RWPE1 (cell line): ENCODE measurements at regions not wholly inside any gene's neighbourhood (a gene's known extent, or its start where the extent isn't known, plus 50 kb on each side); places are given as distances from the start of the nearest gene placed in this dataset.

ENCODE experiments used
- CTCF ChIA-PET: fragments of 350-600 bp; sonication (Branson Sonifier 250); formaldehyde crosslinking; extraction: SDS; loops from one replicate; lab custom pipeline; 2021; lab: Yijun Ruan, JAX
- POLR2A ChIA-PET: fragments of 400-600 bp; formaldehyde crosslinking; extraction: SDS; loops from one replicate; lab custom pipeline; 2020; ENCODE audit warnings: antibody characterized with exemption; ENCODE audit not compliant: low non-redundant PET; lab: Yijun Ruan, JAX
- DNase-seq: peaks from one replicate; pipeline ENCODE4 v3.0.0; 2012; ENCODE audit warnings: low spot score
- H3K27ac ChIP-seq: fragments of 450-650 bp; 2 replicates; pipeline ENCODE4 v1.5.1; 2017
- CTCF ChIP-seq: fragments of 450-650 bp; conservative IDR thresholded peaks from 2 replicates; pipeline ENCODE4 v1.5.1; 2017; ENCODE audit warnings: low read depth, mild to moderate bottlenecking

GRCh38 chr5:120988491-120988890 is 524.4 kb downstream of the PRR16 start:
- ChIA-PET CTCF (no interaction called here), POLR2A (no interaction called here)
- H3K27ac ChIP-seq, result no peak overlapping the region
- TF ChIP-seq CTCF, result no peak
- DNase-seq, result no peak

- DNase-seq, result no peak
- no peak overlapping the region for H3K27ac ChIP-seq
- no peak for TF ChIP-seq CTCF
- ChIA-PET CTCF (no interaction called here), POLR2A (no interaction called here)
Observed at GRCh38 chr5:120988941-120989340, 524.8 kb downstream of the PRR16 start.

GRCh38 chr5:120991569-120991968 is 527.5 kb downstream of the PRR16 start:
- H3K27ac ChIP-seq, result no peak overlapping the region
- no peak for DNase-seq
- TF ChIP-seq CTCF, result no peak
- ChIA-PET POLR2A (no interaction called here), CTCF (no interaction called here)

GRCh38 chr5:120994112-120994511 is 530.0 kb downstream of the PRR16 start:
- DNase-seq, result no peak
- POLR2A ChIA-PET, result no interaction called here
- TF ChIP-seq CTCF, result no peak
- CTCF ChIA-PET, result no interaction called here
- H3K27ac ChIP-seq, result no peak overlapping the region

- CTCF ChIA-PET, result no interaction called here
- POLR2A ChIA-PET, result no interaction called here
- no peak for TF ChIP-seq CTCF
- DNase-seq, result no peak
- no peak overlapping the region for H3K27ac ChIP-seq
Observed at GRCh38 chr5:120999550-120999949, 535.5 kb downstream of the PRR16 start.

GRCh38 chr5:121006217-121006616 is 542.1 kb downstream of the PRR16 start:
- no peak overlapping the region for H3K27ac ChIP-seq
- TF ChIP-seq CTCF, result no peak
- ChIA-PET CTCF (interaction anchor here (0.6 kb wide), 1 partner anchor 1089 kb away, joined by 3 read pairs; no protein-coding TSS in a partner anchor), POLR2A (no interaction called here)
- DNase-seq, result no peak

- TF ChIP-seq CTCF, result no peak
- no peak for DNase-seq
- POLR2A ChIA-PET, result no interaction called here
- H3K27ac ChIP-seq, result no peak overlapping the region
- CTCF ChIA-PET, result interaction anchor here (0.6 kb wide), 1 partner anchor 1300 kb away, joined by 6 read pairs; no protein-coding TSS in a partner anchor
Observed at GRCh38 chr5:121008041-121008440, 543.9 kb downstream of the PRR16 start.
